ENCODE measurements at regions not wholly inside any gene's neighbourhood (a gene's known extent, or its start where the extent isn't known, plus 50 kb on each side); places are given as distances from the start of the nearest gene placed in this dataset.

DNA sequence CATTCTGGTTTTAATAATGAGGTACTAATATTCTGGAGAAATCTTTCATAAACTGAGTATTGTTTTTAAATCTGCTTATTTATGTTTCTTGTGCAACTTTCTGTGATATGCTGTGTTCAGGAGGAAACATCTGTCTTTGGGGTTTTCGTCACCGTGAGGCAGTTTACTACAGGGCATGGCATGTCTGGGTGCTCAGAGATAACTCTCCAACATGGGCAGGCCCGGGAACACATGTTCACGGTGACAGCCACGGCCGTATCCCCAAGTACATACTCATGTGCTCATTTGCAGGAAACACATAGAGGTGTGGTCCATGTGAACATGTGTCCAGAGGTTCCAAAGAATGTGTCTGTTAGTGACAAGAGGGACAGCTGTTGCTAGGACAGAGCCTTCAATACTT, 62.1 kb upstream of the CNKSR3 start:
- H3K9ac ChIP-seq (ENCODE audit: low read length): no peak overlapping the region
- no peak overlapping the region for H3K4me2 ChIP-seq (ENCODE audit: low read depth, low read length, poor library complexity, severe bottlenecking)
- no peaks in the 10 kb centered on the region for H3K79me2 ChIP-seq (ENCODE audit: insufficient read depth, low read length)
- H4K20me1 ChIP-seq (ENCODE audit: low read depth, low read length): no peaks in the 10 kb centered on the region
- H3K27me3 ChIP-seq (ENCODE audit: low read length): no peaks in the 10 kb centered on the region
- no peak overlapping the region for H3K4me3 ChIP-seq (ENCODE audit: insufficient read depth, low read length, poor library complexity, severe bottlenecking)
- no peaks in the 10 kb centered on the region for H3K36me3 ChIP-seq (ENCODE audit: low read length)
- TF ChIP-seq, protein P1, sequence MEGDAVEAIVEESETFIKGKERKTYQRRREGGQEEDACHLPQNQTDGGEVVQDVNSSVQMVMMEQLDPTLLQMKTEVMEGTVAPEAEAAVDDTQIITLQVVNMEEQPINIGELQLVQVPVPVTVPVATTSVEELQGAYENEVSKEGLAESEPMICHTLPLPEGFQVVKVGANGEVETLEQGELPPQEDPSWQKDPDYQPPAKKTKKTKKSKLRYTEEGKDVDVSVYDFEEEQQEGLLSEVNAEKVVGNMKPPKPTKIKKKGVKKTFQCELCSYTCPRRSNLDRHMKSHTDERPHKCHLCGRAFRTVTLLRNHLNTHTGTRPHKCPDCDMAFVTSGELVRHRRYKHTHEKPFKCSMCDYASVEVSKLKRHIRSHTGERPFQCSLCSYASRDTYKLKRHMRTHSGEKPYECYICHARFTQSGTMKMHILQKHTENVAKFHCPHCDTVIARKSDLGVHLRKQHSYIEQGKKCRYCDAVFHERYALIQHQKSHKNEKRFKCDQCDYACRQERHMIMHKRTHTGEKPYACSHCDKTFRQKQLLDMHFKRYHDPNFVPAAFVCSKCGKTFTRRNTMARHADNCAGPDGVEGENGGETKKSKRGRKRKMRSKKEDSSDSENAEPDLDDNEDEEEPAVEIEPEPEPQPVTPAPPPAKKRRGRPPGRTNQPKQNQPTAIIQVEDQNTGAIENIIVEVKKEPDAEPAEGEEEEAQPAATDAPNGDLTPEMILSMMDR (IDR thresholded peaks at IDR 0.05; ENCODE audit: insufficient read depth, low read length, poor library complexity, severe bottlenecking): no peak
- no peak for TF ChIP-seq EZH2phosphoT487 (conservative IDR thresholded peaks at IDR 0.05; ENCODE audit: low read length)
- H3K27ac ChIP-seq (ENCODE audit: low read depth, low read length): no peak overlapping the region
- no peak overlapping the region for H2AFZ ChIP-seq (ENCODE audit: low read depth, low read length, severe bottlenecking)
- H3F3A ChIP-seq (ENCODE audit: insufficient read depth): no peaks in the 10 kb centered on the region
- H3K9me3 ChIP-seq (ENCODE audit: insufficient read depth, low read length): no peaks in the 10 kb centered on the region
- no peaks in the 10 kb centered on the region for H3K9me2 ChIP-seq (replicated peaks; ENCODE audit: insufficient read depth, low read length)

DNA sequence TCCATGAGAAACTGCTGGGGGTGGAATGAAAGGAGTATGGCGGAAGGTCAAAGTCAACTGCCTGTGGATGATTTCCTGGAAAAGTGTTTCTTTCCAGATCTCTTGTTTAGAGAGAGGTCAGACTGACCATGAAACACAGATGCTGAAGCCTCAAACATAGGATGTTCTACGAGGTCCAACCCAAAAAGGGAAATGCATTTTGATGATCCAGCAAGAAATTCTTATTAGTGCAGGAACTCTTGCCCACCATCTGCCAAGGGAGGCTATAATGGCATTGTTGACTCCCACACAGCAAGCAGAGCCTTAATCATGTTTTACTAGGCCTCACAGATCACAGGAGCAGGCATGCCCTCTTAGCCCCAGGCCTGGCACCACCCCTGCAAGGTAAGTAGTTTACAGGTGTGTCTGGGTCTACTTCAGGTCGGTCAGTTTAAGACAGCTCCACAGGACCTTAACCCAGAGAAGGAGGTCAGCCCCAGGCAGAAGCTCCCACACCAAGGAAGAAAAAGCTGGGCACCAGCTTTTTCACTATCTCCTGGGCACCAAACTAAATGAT, 67.6 kb upstream of the CNKSR3 start:
- H3K9ac ChIP-seq (ENCODE audit: low read length): no peak overlapping the region
- H3K36me3 ChIP-seq (ENCODE audit: low read length): no peaks in the 10 kb centered on the region
- no peaks in the 10 kb centered on the region for H3K79me2 ChIP-seq (ENCODE audit: insufficient read depth, low read length)
- TF ChIP-seq, protein P1 (IDR thresholded peaks at IDR 0.05; ENCODE audit: insufficient read depth, low read length, poor library complexity, severe bottlenecking): no peak
- no peak for TF ChIP-seq EZH2phosphoT487 (conservative IDR thresholded peaks at IDR 0.05; ENCODE audit: low read length)
- no peaks in the 10 kb centered on the region for H4K20me1 ChIP-seq (ENCODE audit: low read depth, low read length)
- H3K27me3 ChIP-seq (ENCODE audit: low read length): no peaks in the 10 kb centered on the region
- no peaks in the 10 kb centered on the region for H3F3A ChIP-seq (ENCODE audit: insufficient read depth)
- no peak overlapping the region for H3K4me2 ChIP-seq (ENCODE audit: low read depth, low read length, poor library complexity, severe bottlenecking)
- H3K4me3 ChIP-seq (ENCODE audit: insufficient read depth, low read length, poor library complexity, severe bottlenecking): no peak overlapping the region
- no peaks in the 10 kb centered on the region; the same call in 1 of the 2 replicates for H3K9me2 ChIP-seq (replicated peaks; ENCODE audit: insufficient read depth, low read length)
- no peak overlapping the region for H3K27ac ChIP-seq (ENCODE audit: low read depth, low read length)
- no peaks in the 10 kb centered on the region for H3K9me3 ChIP-seq (ENCODE audit: insufficient read depth, low read length)
- H2AFZ ChIP-seq (ENCODE audit: low read depth, low read length, severe bottlenecking): no peak overlapping the region

DNA sequence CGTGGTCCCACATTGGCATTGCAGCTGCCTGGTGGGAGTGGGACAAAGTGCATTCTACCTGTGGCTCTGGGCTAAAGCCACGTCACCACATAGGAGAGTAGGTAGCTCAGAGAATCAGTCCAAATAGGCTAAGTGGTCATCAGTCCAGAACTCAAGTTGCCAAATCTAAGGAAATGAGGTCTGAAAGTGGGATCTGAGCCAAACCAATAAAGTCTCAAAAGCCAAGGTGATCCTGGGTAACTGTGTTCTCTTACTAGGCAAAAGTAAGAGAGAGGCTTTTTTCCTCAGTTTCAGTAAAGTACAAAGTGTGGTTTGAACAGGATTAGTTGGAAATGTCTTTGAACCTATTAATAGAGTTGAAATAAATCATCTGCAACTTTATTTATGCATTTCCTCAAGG, 68.6 kb upstream of the CNKSR3 start:
- Histone ChIP-seq H3F3A (ENCODE audit: insufficient read depth) (no peaks in the 10 kb centered on the region), H3K27me3 (ENCODE audit: low read length) (no peaks in the 10 kb centered on the region), H3K4me2 (ENCODE audit: low read depth, low read length, poor library complexity, severe bottlenecking) (no peak overlapping the region), H3K79me2 (ENCODE audit: insufficient read depth, low read length) (no peaks in the 10 kb centered on the region), H3K9ac (ENCODE audit: low read length) (no peak overlapping the region), H3K27ac (ENCODE audit: low read depth, low read length) (no peak overlapping the region), H3K4me3 (ENCODE audit: insufficient read depth, low read length, poor library complexity, severe bottlenecking) (no peak overlapping the region), H3K36me3 (ENCODE audit: low read length) (no peaks in the 10 kb centered on the region), H3K9me2 (replicated peaks; ENCODE audit: insufficient read depth, low read length) (no peaks in the 10 kb centered on the region; the same call in 1 of the 2 replicates), H3K9me3 (ENCODE audit: insufficient read depth, low read length) (no peaks in the 10 kb centered on the region), H4K20me1 (ENCODE audit: low read depth, low read length) (no peaks in the 10 kb centered on the region), H2AFZ (ENCODE audit: low read depth, low read length, severe bottlenecking) (no peak overlapping the region)
- no peak for TF ChIP-seq EZH2phosphoT487 (conservative IDR thresholded peaks at IDR 0.05; ENCODE audit: low read length)
- TF ChIP-seq, protein P1 (IDR thresholded peaks at IDR 0.05; ENCODE audit: insufficient read depth, low read length, poor library complexity, severe bottlenecking): no peak
